Breast epithelium (tissue), 4 donors: ENCODE measurements at regions not wholly inside any gene's neighbourhood (a gene's known extent, or its start where the extent isn't known, plus 50 kb on each side); places are given as distances from the start of the nearest gene placed in this dataset.

Source experiments
- DNase-seq, 2 donors: peaks; one replicate each; pipeline ENCODE4 v3.0.0-alpha.2; 2019; ENCODE audit warnings: low spot score in 2 of 2
- H3K27ac ChIP-seq, 2 donors: fragments of 200-600 bp; sonication (generic) in 1 of 2; one replicate each; pipeline ENCODE4 v1.5.1; 2016 to 2019; ENCODE audit warnings: mild to moderate bottlenecking in 1 of 2
- H3K27me3 ChIP-seq, 2 donors: fragments of 200-600 bp; sonication (generic) in 1 of 2; one replicate each; pipeline versions ENCODE4 v1.5.1 to v1.6.0; 2017 to 2019; ENCODE audit warnings: control low read depth in 1 of 2, mild to moderate bottlenecking in 1 of 2
- H3K36me3 ChIP-seq: fragments of 200-600 bp; one replicate; pipeline ENCODE4 v1.5.1; 2019
- H3K4me1 ChIP-seq, 2 donors: fragments of 200-600 bp; sonication (generic); one replicate each; pipeline ENCODE4 v1.5.1; 2016 to 2019; ENCODE audit warnings: control low read depth in 1 of 2
- H3K4me3 ChIP-seq, 3 donors: fragments of 200-600 bp; sonication (generic); 1 replicate in 2 of 3; 2 replicates in 1 of 3; pipeline ENCODE4 v1.5.1; 2016 to 2019; ENCODE audit warnings: mild to moderate bottlenecking in 3 of 3, moderate library complexity in 2 of 3
- H3K9me3 ChIP-seq, 2 donors: fragments of 200-600 bp; sonication (generic) in 1 of 2; one replicate each; pipeline ENCODE4 v1.5.1; 2016 to 2019; ENCODE audit warnings: control low read depth in 1 of 2
- CTCF ChIP-seq, 3 donors: fragments of 450-650 bp; IDR thresholded peaks; one replicate each; pipeline ENCODE4 v1.5.1; 2016 to 2017; ENCODE audit warnings: antibody characterized with exemption in 3 of 3, mild to moderate bottlenecking in 3 of 3, moderate library complexity in 3 of 3
- POLR2A ChIP-seq: fragments of 450-650 bp; IDR thresholded peaks from one replicate; pipeline ENCODE4 v1.6.1; 2016; ENCODE audit warnings: antibody characterized with exemption, mild to moderate bottlenecking, moderate library complexity
- POLR2AphosphoS5 ChIP-seq, 3 donors: sonication (generic); formaldehyde crosslinking; IDR thresholded peaks; one replicate each; pipeline ENCODE4 v1.6.1; 2017; ENCODE audit warnings: antibody characterized with exemption in 3 of 3
- intact Hi-C: fragments of 100-400 bp; cut with DNase I; formaldehyde crosslinking; loops from one replicate; pipeline ENCODE4 v1.15.1; 2023; ENCODE audit warnings: low total_unique reads

- no peak overlapping the region for H3K4me3 ChIP-seq
- intact Hi-C loops = no loop called here
- H3K27ac ChIP-seq = no peak overlapping the region
- H3K27me3 ChIP-seq = peaks cover 0 to 37% of the 10 kb centered on the region in 2 donors
- no peaks in the 10 kb centered on the region for H3K36me3 ChIP-seq
- TF ChIP-seq POLR2A (no peak), POLR2AphosphoS5 (IDR thresholded peaks at IDR 0.05) (no peak), CTCF (IDR thresholded peaks at IDR 0.05) (no peak)
- no peaks in the 10 kb centered on the region for H3K4me1 ChIP-seq
- no peaks in the 10 kb centered on the region for H3K9me3 ChIP-seq
- peak in 1 of 2 donors; percentile 22 for DNase-seq
These were observed 272.7 kb upstream of the MVB12B start for GRCh38 chr9:126053913-126054312.

DNA sequence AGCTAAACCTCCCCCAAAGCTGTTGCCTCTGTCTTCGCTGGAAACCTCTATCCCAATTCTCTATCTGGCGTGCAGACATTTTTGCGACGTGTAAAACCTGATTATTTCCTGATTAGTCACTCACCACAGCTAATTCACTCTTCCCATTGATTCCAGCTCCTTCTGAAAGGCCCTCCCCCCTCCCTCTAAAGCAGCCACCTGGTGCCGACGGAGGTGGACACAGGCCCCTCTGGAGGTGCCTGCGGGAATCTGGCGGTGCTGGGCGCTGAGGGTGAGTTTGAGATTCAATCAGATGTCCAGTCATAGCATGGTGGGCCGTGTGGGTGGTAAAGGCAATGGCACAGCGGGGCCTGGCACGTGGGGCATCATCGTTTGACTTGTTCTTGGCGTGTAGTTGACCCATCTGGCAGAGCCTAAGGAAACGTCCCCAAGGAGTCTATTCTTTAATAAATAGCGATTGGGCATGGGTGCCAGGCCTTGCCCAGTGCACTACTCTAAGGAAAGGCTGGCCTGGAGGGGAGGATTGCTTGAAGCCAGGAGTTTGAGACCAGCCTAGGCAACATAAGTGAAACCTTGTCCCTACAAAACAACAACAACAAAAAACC lies 271.1 kb upstream of the MVB12B start:
- H3K4me1 ChIP-seq = no peaks in the 10 kb centered on the region
- H3K27me3 ChIP-seq = peaks cover 0 to 34% of the 10 kb centered on the region in 2 donors
- no peaks in the 10 kb centered on the region for H3K36me3 ChIP-seq
- intact Hi-C loops = no loop called here
- no peak overlapping the region for H3K4me3 ChIP-seq
- no peak for DNase-seq
- TF ChIP-seq POLR2A (no peak), CTCF (IDR thresholded peaks at IDR 0.05) (no peak), POLR2AphosphoS5 (IDR thresholded peaks at IDR 0.05) (no peak)
- no peaks in the 10 kb centered on the region for H3K9me3 ChIP-seq
- no peak overlapping the region for H3K27ac ChIP-seq

GRCh38 chr9:126056312-126057021 lies 270.2 kb upstream of the MVB12B start:
- no peaks in the 10 kb centered on the region for H3K4me1 ChIP-seq
- no peaks in the 10 kb centered on the region for H3K36me3 ChIP-seq
- no peaks in the 10 kb centered on the region for H3K9me3 ChIP-seq

DNA sequence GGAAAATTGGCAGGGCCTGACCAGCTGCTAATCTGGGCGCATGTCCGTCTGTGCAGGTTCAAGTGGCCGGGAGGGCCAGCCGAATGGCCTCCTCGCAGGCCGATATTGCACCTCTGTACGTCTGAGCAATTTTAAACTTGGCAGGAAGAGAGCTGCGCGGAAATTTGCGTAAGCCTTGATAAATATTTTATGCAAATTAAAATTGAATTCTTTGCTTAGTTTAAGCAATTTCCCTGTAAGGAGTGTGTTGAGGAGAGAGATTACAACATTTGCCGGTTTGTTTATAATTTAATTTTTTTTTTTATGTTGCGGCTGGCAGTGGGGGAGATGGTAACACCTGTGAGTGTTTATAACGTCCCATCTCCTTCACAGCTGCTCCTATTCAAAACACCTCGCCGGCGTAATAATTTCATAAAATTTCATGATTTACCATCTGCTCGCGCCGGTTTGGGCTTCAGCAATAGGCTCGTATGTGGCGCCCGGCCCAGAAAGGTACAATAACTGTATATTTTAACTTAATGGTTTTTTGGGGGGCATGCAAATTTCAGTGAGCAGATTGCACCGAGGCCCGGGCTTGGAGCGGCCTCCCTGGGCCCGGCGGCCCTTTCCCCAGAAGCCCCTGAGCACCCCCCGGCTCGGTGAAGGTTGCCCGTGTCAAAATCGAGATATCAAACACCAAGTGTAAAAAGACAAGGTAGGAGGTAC lies 269.4 kb upstream of the MVB12B start:
- intact Hi-C loops = no loop called here
- DNase-seq = no peak
- no peak for TF ChIP-seq POLR2A
- no peak for TF ChIP-seq POLR2AphosphoS5 (IDR thresholded peaks at IDR 0.05)
- TF ChIP-seq CTCF (IDR thresholded peaks at IDR 0.05) = no peak

More at GRCh38 chr9:126056312-126057021, 270.2 kb upstream of the MVB12B start:
- intact Hi-C loops = no loop called here
- no peak overlapping the region for H3K27ac ChIP-seq
- no peak overlapping the region for H3K4me3 ChIP-seq
- no peak for TF ChIP-seq CTCF (IDR thresholded peaks at IDR 0.05)
- TF ChIP-seq POLR2A = no peak
- TF ChIP-seq POLR2AphosphoS5 (IDR thresholded peaks at IDR 0.05) = no peak
- DNase-seq = no peak
- peaks cover 0 to 30% of the 10 kb centered on the region in 2 donors for H3K27me3 ChIP-seq

More for the DNA sequence above, 269.4 kb upstream of the MVB12B start:
- Histone ChIP-seq H3K4me3 (no peak overlapping the region), H3K9me3 (no peaks in the 10 kb centered on the region), H3K4me1 (no peaks in the 10 kb centered on the region), H3K36me3 (no peaks in the 10 kb centered on the region), H3K27me3 (peaks cover 0 to 24% of the 10 kb centered on the region in 2 donors), H3K27ac (no peak overlapping the region)
